ENCODE measurements at regions not wholly inside any gene's neighbourhood (a gene's known extent, or its start where the extent isn't known, plus 50 kb on each side); places are given as distances from the start of the nearest gene placed in this dataset.

- Histone ChIP-seq H3K27ac (no peak overlapping the region), H3K4me1 (no peaks in the 10 kb centered on the region), H3K9me3 (no peaks in the 10 kb centered on the region), H3K36me3 (no peaks in the 10 kb centered on the region), H3K4me3 (no peak overlapping the region), H3K27me3 (no peaks in the 10 kb centered on the region)
- 100% methylated on average over 1 of the region's 3 CpGs for WGBS, 2 donors (ENCODE audit: low coverage in 1 of 2)
- no peak for TF ChIP-seq POLR2A (IDR thresholded peaks at IDR 0.05)
- no peak for ATAC-seq
These were observed 382.2 kb downstream of the FGF9 start for GRCh38 chr13:22053053-22053452.

DNA sequence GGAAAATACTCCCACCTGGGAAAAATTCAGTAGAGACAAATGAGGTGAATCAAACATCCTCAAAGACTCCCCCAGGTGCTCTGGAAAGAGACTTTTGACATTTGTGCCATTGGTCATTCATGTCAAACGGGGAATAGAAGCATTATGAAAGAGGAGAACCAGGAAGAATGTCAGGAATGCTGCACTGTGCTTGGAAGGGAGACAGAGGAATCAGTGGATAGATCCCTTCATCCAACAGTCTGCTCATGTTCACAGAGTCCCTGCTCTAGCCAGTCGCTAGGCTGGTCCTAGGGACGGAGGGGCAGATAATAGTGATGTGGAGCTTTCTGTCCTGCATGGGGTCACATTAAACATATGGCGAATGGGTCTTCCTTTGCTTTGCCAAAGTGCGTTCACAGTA, 384.4 kb downstream of the FGF9 start:
- Histone ChIP-seq H3K4me3 (no peak overlapping the region), H3K27ac (no peak overlapping the region), H3K36me3 (no peaks in the 10 kb centered on the region), H3K27me3 (no peaks in the 10 kb centered on the region), H3K9me3 (no peaks in the 10 kb centered on the region), H3K4me1 (no peaks in the 10 kb centered on the region)
- TF ChIP-seq EP300 (IDR thresholded peaks at IDR 0.05) (no peak), POLR2A (IDR thresholded peaks at IDR 0.05) (no peak), POLR2AphosphoS5 (IDR thresholded peaks at IDR 0.05) (no peak)
- TF ChIP-seq, protein P1, sequence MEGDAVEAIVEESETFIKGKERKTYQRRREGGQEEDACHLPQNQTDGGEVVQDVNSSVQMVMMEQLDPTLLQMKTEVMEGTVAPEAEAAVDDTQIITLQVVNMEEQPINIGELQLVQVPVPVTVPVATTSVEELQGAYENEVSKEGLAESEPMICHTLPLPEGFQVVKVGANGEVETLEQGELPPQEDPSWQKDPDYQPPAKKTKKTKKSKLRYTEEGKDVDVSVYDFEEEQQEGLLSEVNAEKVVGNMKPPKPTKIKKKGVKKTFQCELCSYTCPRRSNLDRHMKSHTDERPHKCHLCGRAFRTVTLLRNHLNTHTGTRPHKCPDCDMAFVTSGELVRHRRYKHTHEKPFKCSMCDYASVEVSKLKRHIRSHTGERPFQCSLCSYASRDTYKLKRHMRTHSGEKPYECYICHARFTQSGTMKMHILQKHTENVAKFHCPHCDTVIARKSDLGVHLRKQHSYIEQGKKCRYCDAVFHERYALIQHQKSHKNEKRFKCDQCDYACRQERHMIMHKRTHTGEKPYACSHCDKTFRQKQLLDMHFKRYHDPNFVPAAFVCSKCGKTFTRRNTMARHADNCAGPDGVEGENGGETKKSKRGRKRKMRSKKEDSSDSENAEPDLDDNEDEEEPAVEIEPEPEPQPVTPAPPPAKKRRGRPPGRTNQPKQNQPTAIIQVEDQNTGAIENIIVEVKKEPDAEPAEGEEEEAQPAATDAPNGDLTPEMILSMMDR (IDR thresholded peaks at IDR 0.05), result no peak
- 58 to 60% methylated on average over 1 to 5 of the region's 5 CpGs for WGBS, 2 donors (ENCODE audit: low coverage in 1 of 2)
- ATAC-seq, result no peak

DNA sequence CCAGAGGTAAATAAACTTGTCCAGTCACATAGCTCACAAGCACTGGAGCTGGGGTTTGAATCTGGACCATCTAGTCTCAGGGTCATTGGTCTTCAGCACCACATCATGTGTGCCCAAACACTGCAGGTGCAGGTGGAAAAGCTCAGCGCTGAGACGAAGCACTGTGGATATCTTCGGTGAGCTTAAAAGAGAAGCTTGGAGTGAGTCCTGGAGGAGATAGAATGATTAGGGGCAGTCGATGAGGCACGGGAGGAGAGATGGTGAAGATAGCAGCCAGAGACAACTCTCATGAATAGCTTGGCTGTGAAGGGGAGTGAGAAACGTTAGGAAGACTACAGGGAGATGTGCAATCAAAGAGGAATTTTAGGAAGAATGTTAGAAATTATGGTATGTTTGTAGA, 389.3 kb downstream of the FGF9 start:
- Histone ChIP-seq H3K4me3 (no peak overlapping the region), H3K27me3 (no peaks in the 10 kb centered on the region), H3K9me3 (no peaks in the 10 kb centered on the region), H3K27ac (no peak overlapping the region), H3K36me3 (no peaks in the 10 kb centered on the region), H3K4me1 (no peaks in the 10 kb centered on the region)
- TF ChIP-seq, protein P1 (IDR thresholded peaks at IDR 0.05), result no peak
- TF ChIP-seq POLR2AphosphoS5 (IDR thresholded peaks at IDR 0.05) (no peak), EP300 (IDR thresholded peaks at IDR 0.05) (no peak), POLR2A (IDR thresholded peaks at IDR 0.05) (no peak)
- 60 to 69% methylated on average over 2 to 6 of the region's 6 CpGs for WGBS, 2 donors (ENCODE audit: low coverage in 1 of 2)
- no peak for ATAC-seq

GRCh38 chr13:22061371-22061805, 390.5 kb downstream of the FGF9 start:
- no peak overlapping the region for H3K4me3 ChIP-seq
- 60% methylated on average over 1 of the region's 8 CpGs for WGBS, 2 donors (ENCODE audit: low coverage in 1 of 2)
- no peak for TF ChIP-seq EP300 (IDR thresholded peaks at IDR 0.05)
- TF ChIP-seq, protein P1 (IDR thresholded peaks at IDR 0.05), result no peak
- TF ChIP-seq POLR2AphosphoS5 (IDR thresholded peaks at IDR 0.05), result no peak
- no peak for TF ChIP-seq POLR2A (IDR thresholded peaks at IDR 0.05)
- no peaks in the 10 kb centered on the region for H3K36me3 ChIP-seq
- H3K4me1 ChIP-seq, result no peaks in the 10 kb centered on the region
- ATAC-seq, result no peak
- H3K27ac ChIP-seq, result no peak overlapping the region
- H3K9me3 ChIP-seq, result no peaks in the 10 kb centered on the region
- no peaks in the 10 kb centered on the region for H3K27me3 ChIP-seq

DNA sequence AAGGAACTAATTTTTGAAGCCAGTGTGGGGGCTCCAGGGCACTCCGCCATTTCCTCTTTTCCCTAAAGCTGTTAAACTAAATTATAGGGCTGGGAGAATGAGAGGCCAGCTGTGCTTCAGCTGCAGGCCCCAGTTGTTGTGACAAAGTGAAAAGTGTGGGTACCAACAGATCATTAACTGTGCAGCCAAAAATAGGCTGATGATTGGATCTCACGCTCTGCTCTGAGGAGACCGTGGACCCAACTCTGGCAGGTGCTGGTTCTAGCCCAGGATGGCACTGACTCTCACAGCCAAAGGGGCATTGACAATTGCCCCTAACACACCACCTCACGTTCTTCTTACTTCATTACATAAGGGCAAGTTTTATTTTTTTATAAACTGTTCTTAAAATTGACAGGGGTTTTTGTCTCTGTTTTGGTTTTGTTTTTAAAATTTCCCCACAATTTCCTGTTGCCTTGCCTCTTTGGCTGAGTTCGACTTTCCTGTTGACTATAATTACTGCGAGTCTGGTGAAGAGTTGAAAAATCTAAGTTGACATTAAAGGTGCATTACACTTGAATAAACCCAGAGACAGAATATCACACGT, 391.0 kb downstream of the FGF9 start:
- no peak for ATAC-seq
- 39 to 51% methylated on average over 3 to 7 of the region's 7 CpGs for WGBS, 2 donors (ENCODE audit: low coverage in 1 of 2)
- Histone ChIP-seq H3K4me1 (no peaks in the 10 kb centered on the region), H3K9me3 (no peaks in the 10 kb centered on the region), H3K4me3 (no peak overlapping the region), H3K27me3 (no peaks in the 10 kb centered on the region), H3K27ac (no peak overlapping the region), H3K36me3 (no peaks in the 10 kb centered on the region)
- TF ChIP-seq POLR2A (IDR thresholded peaks at IDR 0.05), result no peak
- TF ChIP-seq, protein P1 (IDR thresholded peaks at IDR 0.05), result no peak
- TF ChIP-seq POLR2AphosphoS5 (IDR thresholded peaks at IDR 0.05), result no peak
- TF ChIP-seq EP300 (IDR thresholded peaks at IDR 0.05), result no peak

Data from gastroesophageal sphincter (tissue), 4 donors.